ENCODE measurements at regions not wholly inside any gene's neighbourhood (a gene's known extent, or its start where the extent isn't known, plus 50 kb on each side); places are given as distances from the start of the nearest gene placed in this dataset.
"Not testable (repeated sequence)": the region's sequence is repeated elsewhere in the genome, so short reads cannot be mapped to it uniquely, and the experiment has no call there.

DNA sequence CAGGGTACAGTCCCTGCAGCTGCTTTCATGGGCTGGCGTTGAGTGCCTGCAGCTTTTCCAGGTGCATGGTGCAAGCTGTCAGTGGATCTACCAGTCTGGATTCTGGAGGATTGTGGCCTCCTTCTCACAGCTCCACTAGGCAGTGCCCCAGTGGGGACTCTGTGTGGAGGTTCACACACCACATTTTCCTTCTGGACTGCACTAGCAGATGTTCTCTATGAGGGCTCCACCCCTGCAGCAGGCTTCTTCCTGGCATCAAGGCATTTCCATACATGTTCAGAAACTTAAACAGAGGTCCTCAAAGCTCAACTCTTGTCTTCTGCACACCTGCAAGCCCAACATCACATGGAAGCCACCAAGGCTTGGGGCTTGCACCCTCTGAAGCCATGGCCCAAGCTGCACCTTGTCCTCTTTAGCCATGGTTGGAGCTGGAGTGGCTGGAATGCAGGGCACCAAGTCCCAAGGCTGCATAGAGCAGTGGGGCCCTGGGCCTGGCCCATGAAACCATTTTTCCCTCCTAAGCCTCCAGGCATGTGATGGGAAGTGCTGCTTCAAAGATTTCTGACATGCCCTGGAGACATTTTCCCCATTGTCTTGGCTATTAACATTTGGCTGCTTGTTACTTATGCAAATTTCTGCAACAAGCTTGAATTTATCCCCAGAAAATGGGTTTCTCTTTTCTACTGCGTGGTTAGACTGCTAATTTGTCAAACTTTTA is 250.2 kb upstream of the COPS8 start:
- Histone ChIP-seq H3K9ac (ENCODE audit: low read length) (no peak overlapping the region), H3K4me3 (ENCODE audit: low read depth, low read length) (no peak overlapping the region), H3K9me3 (ENCODE audit: control insufficient read depth, insufficient read depth, low read depth, low read length) (peaks cover 36% of the 10 kb centered on the region), H3K27me3 (ENCODE audit: control insufficient read depth, insufficient read depth, low read length) (no peaks in the 10 kb centered on the region), H3K36me3 (ENCODE audit: control insufficient read depth, insufficient read depth, low read length) (no peaks in the 10 kb centered on the region), H3K27ac (ENCODE audit: low read depth, low read length) (no peak overlapping the region), H3K4me1 (ENCODE audit: control insufficient read depth, insufficient read depth, low read length) (no peaks in the 10 kb centered on the region)

DNA sequence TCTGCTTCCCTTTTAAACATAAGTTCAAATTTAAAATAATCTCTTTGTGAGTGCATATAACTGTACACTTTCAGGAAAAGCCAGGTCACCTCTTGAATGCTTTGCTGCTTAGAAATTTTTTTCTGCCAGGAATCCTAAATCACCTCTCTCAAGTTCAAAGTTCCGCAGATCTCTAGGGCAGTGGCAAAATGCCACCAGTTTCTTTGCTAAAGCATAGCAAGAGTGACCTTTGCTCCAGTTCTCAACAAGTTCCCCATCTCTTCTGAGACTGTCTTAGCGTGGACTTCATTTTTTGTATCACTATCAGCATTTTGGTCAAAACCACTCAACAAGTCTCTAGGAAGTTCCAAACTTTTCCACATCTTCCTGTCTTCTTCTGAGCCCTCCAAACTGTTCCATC is 249.7 kb upstream of the COPS8 start:
- not testable (repeated sequence) for H3K27me3 ChIP-seq (ENCODE audit: control insufficient read depth, insufficient read depth, low read length); H3K4me3 ChIP-seq (ENCODE audit: low read depth, low read length); H3K9ac ChIP-seq (ENCODE audit: low read length); H3K27ac ChIP-seq (ENCODE audit: low read depth, low read length); H3K4me1 ChIP-seq (ENCODE audit: control insufficient read depth, insufficient read depth, low read length); H3K36me3 ChIP-seq (ENCODE audit: control insufficient read depth, insufficient read depth, low read length)
- H3K9me3 ChIP-seq (ENCODE audit: control insufficient read depth, insufficient read depth, low read depth, low read length) = peaks cover 36% of the 10 kb centered on the region

DNA sequence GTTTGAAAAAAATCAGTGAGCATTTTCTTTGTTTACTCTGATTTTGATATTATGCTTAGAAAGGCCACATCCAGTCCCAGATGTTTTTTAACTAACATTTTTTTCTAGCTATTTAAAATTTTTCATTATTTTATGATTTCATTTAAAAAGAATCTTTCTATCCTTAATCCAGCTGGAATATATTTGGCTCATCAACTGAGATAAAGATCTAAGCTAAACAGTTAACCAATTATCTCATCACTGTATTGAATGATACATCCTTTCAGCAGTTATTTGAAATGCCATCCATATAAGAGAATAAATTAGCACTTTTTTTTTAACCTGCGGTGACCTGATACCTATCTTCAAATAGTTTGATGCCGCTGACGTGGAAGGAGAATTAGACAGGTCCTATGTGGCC is 245.5 kb upstream of the COPS8 start:
- H3K9ac ChIP-seq (ENCODE audit: low read length) = no peak overlapping the region
- H3K4me3 ChIP-seq (ENCODE audit: low read depth, low read length) = no peak overlapping the region
- peaks cover 39% of the 10 kb centered on the region for H3K9me3 ChIP-seq (ENCODE audit: control insufficient read depth, insufficient read depth, low read depth, low read length)
- H3K27me3 ChIP-seq (ENCODE audit: control insufficient read depth, insufficient read depth, low read length) = no peaks in the 10 kb centered on the region
- H3K36me3 ChIP-seq (ENCODE audit: control insufficient read depth, insufficient read depth, low read length) = no peaks in the 10 kb centered on the region
- H3K4me1 ChIP-seq (ENCODE audit: control insufficient read depth, insufficient read depth, low read length) = no peaks in the 10 kb centered on the region
- no peak overlapping the region for H3K27ac ChIP-seq (ENCODE audit: low read depth, low read length)

DNA sequence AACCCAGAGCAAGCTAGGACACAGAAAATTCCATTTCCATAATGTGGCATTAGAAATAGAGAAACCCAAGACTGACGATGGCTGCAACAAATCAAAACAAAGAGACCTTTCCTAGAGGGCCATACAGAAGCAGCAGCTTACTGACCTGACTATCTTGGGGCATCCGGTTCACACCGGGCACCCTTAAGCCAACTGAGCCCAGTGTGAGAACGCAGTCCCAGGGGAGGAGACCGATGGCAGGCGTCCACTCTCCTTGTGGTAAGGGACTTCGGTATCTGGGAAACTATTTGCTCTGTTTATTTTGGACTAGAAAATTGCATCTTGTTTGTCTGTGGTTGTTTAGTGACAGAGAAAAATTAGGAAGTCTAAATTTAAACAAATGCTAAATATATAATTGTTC is 244.8 kb upstream of the COPS8 start:
- Histone ChIP-seq H3K36me3 (ENCODE audit: control insufficient read depth, insufficient read depth, low read length) (no peaks in the 10 kb centered on the region), H3K27me3 (ENCODE audit: control insufficient read depth, insufficient read depth, low read length) (no peaks in the 10 kb centered on the region), H3K27ac (ENCODE audit: low read depth, low read length) (no peak overlapping the region), H3K4me3 (ENCODE audit: low read depth, low read length) (no peak overlapping the region), H3K4me1 (ENCODE audit: control insufficient read depth, insufficient read depth, low read length) (no peaks in the 10 kb centered on the region), H3K9ac (ENCODE audit: low read length) (no peak overlapping the region), H3K9me3 (ENCODE audit: control insufficient read depth, insufficient read depth, low read depth, low read length) (peaks cover 39% of the 10 kb centered on the region)

DNA sequence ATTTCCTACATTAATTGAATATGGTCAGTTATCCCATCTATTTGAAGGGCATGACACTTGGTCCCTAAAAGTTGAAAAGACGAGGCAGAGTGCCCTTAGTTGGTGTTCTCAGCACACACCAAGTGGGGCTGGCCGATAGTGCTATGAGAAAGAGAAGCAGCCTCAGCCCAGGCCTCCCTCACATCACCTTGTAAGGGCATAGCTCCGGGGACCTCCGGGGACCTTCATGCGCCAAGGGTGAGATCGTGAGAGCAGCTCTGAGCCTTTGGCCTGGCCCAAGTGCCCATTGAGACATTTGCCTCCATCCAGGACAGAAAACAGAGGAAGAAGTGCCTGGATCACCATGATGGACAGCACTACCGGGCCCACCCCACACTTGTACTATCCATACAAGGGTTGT is 244.3 kb upstream of the COPS8 start:
- Histone ChIP-seq H3K4me1 (ENCODE audit: control insufficient read depth, insufficient read depth, low read length) (no peaks in the 10 kb centered on the region), H3K9me3 (ENCODE audit: control insufficient read depth, insufficient read depth, low read depth, low read length) (peaks cover 36% of the 10 kb centered on the region), H3K9ac (ENCODE audit: low read length) (no peak overlapping the region), H3K4me3 (ENCODE audit: low read depth, low read length) (no peak overlapping the region), H3K36me3 (ENCODE audit: control insufficient read depth, insufficient read depth, low read length) (no peaks in the 10 kb centered on the region), H3K27me3 (ENCODE audit: control insufficient read depth, insufficient read depth, low read length) (no peaks in the 10 kb centered on the region), H3K27ac (ENCODE audit: low read depth, low read length) (no peak overlapping the region)

DNA sequence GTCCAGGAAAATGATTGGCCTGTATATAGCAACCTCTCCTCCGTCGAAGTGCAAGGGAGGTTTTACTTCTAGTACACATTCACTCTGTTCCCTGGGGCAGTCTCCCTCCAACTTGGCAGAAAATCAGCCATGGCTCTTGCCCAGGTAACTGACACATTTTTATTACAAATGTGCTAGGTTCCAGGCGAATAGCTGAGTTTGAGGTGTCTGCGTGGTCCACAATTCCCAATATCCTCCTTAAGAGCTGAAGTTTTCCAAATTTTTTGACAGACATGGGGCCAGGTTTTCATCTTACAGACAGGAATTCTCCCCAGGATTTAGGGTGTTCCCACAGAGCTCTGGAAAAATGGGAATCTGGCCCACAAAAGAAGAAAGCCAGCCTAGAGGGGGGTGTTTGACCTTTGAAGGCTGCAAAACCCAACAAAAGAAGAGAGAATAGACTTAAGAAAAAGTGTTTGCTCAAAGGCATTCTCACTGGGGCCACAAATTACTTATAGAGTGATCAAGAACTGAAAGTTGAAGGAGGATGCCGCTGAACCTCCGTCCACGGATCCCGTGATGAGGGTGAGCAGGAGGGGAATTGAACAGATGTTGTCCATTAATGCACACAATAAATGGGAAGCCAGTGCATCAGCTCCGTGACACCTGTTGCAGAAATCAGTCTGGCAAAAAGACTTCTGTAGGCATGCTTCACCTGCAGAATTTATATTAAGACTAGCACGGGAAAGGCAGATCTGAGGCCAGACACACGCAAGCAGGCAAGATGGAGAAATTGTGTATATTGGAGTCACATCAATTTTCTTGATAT is 242.3 kb upstream of the COPS8 start:
- Histone ChIP-seq H3K9me3 (ENCODE audit: control insufficient read depth, insufficient read depth, low read depth, low read length) (peaks cover 24% of the 10 kb centered on the region), H3K9ac (ENCODE audit: low read length) (no peak overlapping the region), H3K4me1 (ENCODE audit: control insufficient read depth, insufficient read depth, low read length) (peaks cover 14% of the 10 kb centered on the region), H3K4me3 (ENCODE audit: low read depth, low read length) (no peak overlapping the region), H3K36me3 (ENCODE audit: control insufficient read depth, insufficient read depth, low read length) (no peaks in the 10 kb centered on the region), H3K27ac (ENCODE audit: low read depth, low read length) (no peak overlapping the region), H3K27me3 (ENCODE audit: control insufficient read depth, insufficient read depth, low read length) (no peaks in the 10 kb centered on the region)

DNA sequence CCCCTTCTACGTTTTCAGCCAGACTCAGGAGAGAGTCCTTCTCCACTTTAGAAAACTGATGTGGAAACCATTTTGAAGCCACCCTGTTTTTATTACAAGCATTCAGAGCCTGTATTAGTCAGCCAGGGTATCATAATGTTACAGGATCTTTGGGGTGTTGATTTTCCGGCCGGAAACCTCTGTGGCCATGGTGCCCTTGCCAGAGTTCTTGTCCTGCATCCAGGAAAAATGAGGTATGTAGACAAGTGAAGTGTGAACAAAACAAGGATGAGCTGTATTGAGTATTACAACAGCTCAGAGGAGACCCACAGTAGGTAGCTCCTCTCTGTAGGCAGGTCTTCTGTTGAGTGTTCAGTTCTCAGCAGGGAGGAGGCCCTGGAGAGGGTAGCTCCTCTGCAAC is 241.0 kb upstream of the COPS8 start:
- Histone ChIP-seq H3K27me3 (ENCODE audit: control insufficient read depth, insufficient read depth, low read length) (no peaks in the 10 kb centered on the region), H3K36me3 (ENCODE audit: control insufficient read depth, insufficient read depth, low read length) (no peaks in the 10 kb centered on the region), H3K9me3 (ENCODE audit: control insufficient read depth, insufficient read depth, low read depth, low read length) (peaks cover 24% of the 10 kb centered on the region), H3K4me3 (ENCODE audit: low read depth, low read length) (no peak overlapping the region), H3K4me1 (ENCODE audit: control insufficient read depth, insufficient read depth, low read length) (peaks cover 20% of the 10 kb centered on the region), H3K9ac (ENCODE audit: low read length) (no peak overlapping the region), H3K27ac (ENCODE audit: low read depth, low read length) (no peak overlapping the region)

DNA sequence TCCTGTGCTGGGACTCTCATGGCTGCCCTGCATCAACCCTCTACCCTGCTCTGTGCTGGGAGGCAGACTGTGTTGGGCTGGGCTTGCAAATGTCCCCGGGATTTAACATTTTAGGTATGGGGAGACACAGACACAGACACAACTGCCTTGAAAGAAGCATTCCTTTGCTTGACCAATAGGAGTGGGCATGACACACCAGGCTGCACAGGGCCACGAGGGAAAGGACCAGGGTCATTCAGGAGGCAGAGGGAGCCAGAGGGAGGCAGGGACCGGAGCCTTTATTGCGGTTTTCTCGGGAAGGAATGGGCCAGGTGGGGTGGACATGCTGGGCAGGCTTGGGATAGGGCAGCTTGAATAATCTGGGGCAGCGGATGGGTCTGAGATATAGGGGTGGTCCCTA is 238.7 kb upstream of the COPS8 start:
- Histone ChIP-seq H3K4me3 (ENCODE audit: low read depth, low read length) (no peak overlapping the region), H3K27me3 (ENCODE audit: control insufficient read depth, insufficient read depth, low read length) (no peaks in the 10 kb centered on the region), H3K9ac (ENCODE audit: low read length) (no peak overlapping the region), H3K27ac (ENCODE audit: low read depth, low read length) (no peak overlapping the region), H3K9me3 (ENCODE audit: control insufficient read depth, insufficient read depth, low read depth, low read length) (peaks cover 24% of the 10 kb centered on the region), H3K4me1 (ENCODE audit: control insufficient read depth, insufficient read depth, low read length) (peaks cover 20% of the 10 kb centered on the region), H3K36me3 (ENCODE audit: control insufficient read depth, insufficient read depth, low read length) (no peaks in the 10 kb centered on the region)

DNA sequence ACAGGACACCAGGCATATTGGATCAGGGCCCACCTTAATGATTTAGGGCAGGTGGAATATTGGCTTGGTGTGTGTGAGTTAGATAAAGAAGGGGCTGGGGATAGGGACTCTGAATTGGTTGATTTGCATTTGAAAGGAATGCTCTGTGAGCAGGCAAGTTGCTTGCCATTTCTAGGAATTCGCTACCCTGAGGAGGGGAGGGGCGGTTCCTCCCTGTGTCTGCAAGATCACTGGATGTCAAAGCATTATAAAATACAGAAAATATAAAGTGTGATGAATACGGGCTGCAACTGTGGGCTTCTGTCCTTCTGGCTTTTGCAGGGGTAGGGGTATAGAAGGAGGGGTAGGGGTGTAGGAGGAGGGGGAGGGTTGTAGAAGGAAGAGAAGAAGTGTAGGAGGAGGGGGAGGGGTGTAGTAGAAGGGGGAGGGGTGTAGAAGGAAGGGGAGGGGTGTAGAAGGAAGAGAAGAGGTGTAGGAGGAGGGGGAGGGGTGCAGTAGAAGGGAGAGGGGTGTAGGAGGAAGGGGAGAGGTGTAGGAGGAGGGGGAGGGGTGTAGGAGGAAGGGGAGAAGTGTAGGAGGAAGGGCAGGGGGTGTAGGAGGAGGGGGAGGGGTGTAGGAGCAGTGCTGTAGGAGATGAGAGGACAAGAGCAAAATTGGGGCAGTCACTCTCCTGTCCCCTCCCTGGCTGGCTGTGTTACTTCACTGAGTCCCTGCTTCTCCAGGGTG is 238.0 kb upstream of the COPS8 start:
- peaks cover 24% of the 10 kb centered on the region for H3K9me3 ChIP-seq (ENCODE audit: control insufficient read depth, insufficient read depth, low read depth, low read length)
- H3K27ac ChIP-seq (ENCODE audit: low read depth, low read length) = no peak overlapping the region
- H3K4me3 ChIP-seq (ENCODE audit: low read depth, low read length) = no peak overlapping the region
- H3K36me3 ChIP-seq (ENCODE audit: control insufficient read depth, insufficient read depth, low read length) = no peaks in the 10 kb centered on the region
- peaks cover 23% of the 10 kb centered on the region for H3K4me1 ChIP-seq (ENCODE audit: control insufficient read depth, insufficient read depth, low read length)
- H3K9ac ChIP-seq (ENCODE audit: low read length) = no peak overlapping the region
- H3K27me3 ChIP-seq (ENCODE audit: control insufficient read depth, insufficient read depth, low read length) = no peaks in the 10 kb centered on the region

DNA sequence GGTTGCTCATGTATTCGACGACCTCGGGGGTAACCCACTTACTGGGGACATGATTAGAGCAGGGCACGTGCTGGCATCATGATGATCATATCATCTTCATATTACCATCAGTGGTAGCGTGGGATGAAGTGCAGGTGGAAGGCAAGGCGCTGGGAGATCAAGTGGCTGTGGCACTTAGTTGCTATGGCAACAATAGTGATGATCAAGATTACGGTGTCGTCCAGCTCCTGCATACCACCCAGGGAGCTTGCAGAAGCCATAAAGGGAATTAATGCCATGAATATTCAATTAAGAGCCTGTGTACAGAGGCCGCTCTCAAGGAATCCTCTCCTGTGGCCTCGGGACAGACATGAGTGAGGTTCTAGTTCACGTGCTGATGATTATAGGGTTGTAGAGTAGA is 237.2 kb upstream of the COPS8 start:
- H3K36me3 ChIP-seq (ENCODE audit: control insufficient read depth, insufficient read depth, low read length) = no peaks in the 10 kb centered on the region
- no peak overlapping the region for H3K4me3 ChIP-seq (ENCODE audit: low read depth, low read length)
- H3K4me1 ChIP-seq (ENCODE audit: control insufficient read depth, insufficient read depth, low read length) = peaks cover 29% of the 10 kb centered on the region
- no peak overlapping the region for H3K9ac ChIP-seq (ENCODE audit: low read length)
- no peak overlapping the region for H3K27ac ChIP-seq (ENCODE audit: low read depth, low read length)
- H3K9me3 ChIP-seq (ENCODE audit: control insufficient read depth, insufficient read depth, low read depth, low read length) = peaks cover 23% of the 10 kb centered on the region
- no peaks in the 10 kb centered on the region for H3K27me3 ChIP-seq (ENCODE audit: control insufficient read depth, insufficient read depth, low read length)

DNA sequence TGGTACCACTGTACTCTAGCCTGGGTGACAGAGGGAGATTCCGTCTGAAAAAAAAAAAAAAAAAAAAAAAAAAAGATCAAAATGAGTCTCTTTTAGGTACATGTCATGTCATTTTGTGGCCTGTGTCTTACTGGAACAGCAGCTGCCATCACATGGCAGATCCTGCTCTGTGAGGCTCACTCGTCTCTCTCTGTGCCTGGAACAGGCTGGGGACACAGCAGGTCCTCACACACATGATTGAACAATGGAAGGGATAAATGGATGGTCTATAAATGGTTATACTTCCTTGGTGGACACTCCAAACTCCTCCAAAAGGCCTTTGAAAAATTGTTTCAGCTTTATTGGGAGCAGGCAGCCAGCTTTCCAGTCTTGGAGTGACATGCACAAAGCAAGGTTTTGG is 236.2 kb upstream of the COPS8 start:
- Histone ChIP-seq H3K27me3 (ENCODE audit: control insufficient read depth, insufficient read depth, low read length) (no peaks in the 10 kb centered on the region), H3K27ac (ENCODE audit: low read depth, low read length) (no peak overlapping the region), H3K4me3 (ENCODE audit: low read depth, low read length) (no peak overlapping the region), H3K9ac (ENCODE audit: low read length) (no peak overlapping the region), H3K9me3 (ENCODE audit: control insufficient read depth, insufficient read depth, low read depth, low read length) (peaks cover 16% of the 10 kb centered on the region), H3K4me1 (ENCODE audit: control insufficient read depth, insufficient read depth, low read length) (peaks cover 33% of the 10 kb centered on the region), H3K36me3 (ENCODE audit: control insufficient read depth, insufficient read depth, low read length) (no peaks in the 10 kb centered on the region)
